SH-SY5Y (cell line): ENCODE measurements at regions not wholly inside any gene's neighbourhood (a gene's known extent, or its start where the extent isn't known, plus 50 kb on each side); places are given as distances from the start of the nearest gene placed in this dataset.

Experiments used
- GATA2 ChIP-seq: IDR thresholded peaks from 2 replicates; pipeline ENCODE4 v1.6.1; 2011; ENCODE audit warnings: mild to moderate bottlenecking, low read depth, low read length
- GATA3 ChIP-seq: IDR thresholded peaks from 2 replicates; pipeline ENCODE4 v1.6.1; 2011; ENCODE audit warnings: low read depth, mild to moderate bottlenecking, low read length, moderate library complexity

DNA sequence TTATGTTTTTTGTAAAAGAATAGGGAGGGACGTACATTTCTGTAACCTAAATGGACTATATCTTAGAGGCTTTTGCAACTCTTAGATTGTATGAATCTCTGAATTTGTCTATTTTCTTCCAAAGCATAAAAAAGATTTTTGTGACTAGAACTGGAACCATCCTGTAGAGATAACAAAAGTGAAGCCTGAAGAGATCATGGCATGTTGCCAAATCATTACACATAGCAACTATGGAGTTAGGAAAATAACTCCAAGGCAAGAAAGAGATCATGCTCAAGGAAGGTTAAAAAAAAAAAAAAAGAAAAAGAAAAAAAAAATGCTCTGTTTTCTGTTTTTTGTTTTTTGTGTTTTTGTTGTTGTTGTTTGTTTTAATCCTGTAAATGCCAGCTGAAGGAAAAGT is 567.7 kb upstream of the ZWINT start:
- no peak for TF ChIP-seq GATA2
- TF ChIP-seq GATA3 = no peak
